Inflammatory macrophage (primary cell): ENCODE measurements at regions not wholly inside any gene's neighbourhood (a gene's known extent, or its start where the extent isn't known, plus 50 kb on each side); places are given as distances from the start of the nearest gene placed in this dataset.

Experiments used
- DNase-seq, 2 donors: peaks; one replicate each; pipeline ENCODE4 v3.0.0-alpha.2; 2020 to 2022

- DNase-seq, result no peak
Measured at GRCh38 chr4:166366012-166366411, 493.0 kb downstream of the TLL1 start.

- no peak for DNase-seq
Measured at GRCh38 chr4:166377578-166377977, 504.5 kb downstream of the TLL1 start.

- no peak for DNase-seq
Measured at GRCh38 chr4:166386491-166387360, 513.7 kb downstream of the TLL1 start.

GRCh38 chr4:166391501-166391900, 518.5 kb downstream of the TLL1 start:
- DNase-seq, result no peak

GRCh38 chr4:166399021-166399420, 526.0 kb downstream of the TLL1 start:
- DNase-seq, result no peak

GRCh38 chr4:166400270-166400894, 527.3 kb downstream of the TLL1 start:
- no peak for DNase-seq

GRCh38 chr4:166413356-166413755, 540.3 kb downstream of the TLL1 start:
- no peak for DNase-seq

GRCh38 chr4:166414431-166414830, 541.4 kb downstream of the TLL1 start:
- no peak for DNase-seq

- no peak for DNase-seq
Measured at GRCh38 chr4:166415749-166416148, 542.7 kb downstream of the TLL1 start.

GRCh38 chr4:166421556-166422156, 548.6 kb downstream of the TLL1 start:
- DNase-seq, result no peak

GRCh38 chr4:166422475-166422874, 549.4 kb downstream of the TLL1 start:
- no peak for DNase-seq

GRCh38 chr4:166426300-166426863, 553.3 kb downstream of the TLL1 start:
- DNase-seq, result no peak

GRCh38 chr4:166432125-166432524, 559.1 kb downstream of the TLL1 start:
- no peak for DNase-seq

GRCh38 chr4:166432842-166433241, 559.8 kb downstream of the TLL1 start:
- DNase-seq, result no peak

GRCh38 chr4:166435449-166435848, 562.4 kb downstream of the TLL1 start:
- DNase-seq, result no peak

GRCh38 chr4:166458756-166459155, 585.7 kb downstream of the TLL1 start:
- no peak for DNase-seq

GRCh38 chr4:166459621-166460020, 586.6 kb downstream of the TLL1 start:
- DNase-seq, result no peak

GRCh38 chr4:166460769-166461550, 587.9 kb downstream of the TLL1 start:
- DNase-seq, result no peak

GRCh38 chr4:166481055-166481454, 608.0 kb downstream of the TLL1 start:
- DNase-seq, result no peak

GRCh38 chr4:166481739-166482138, 608.7 kb downstream of the TLL1 start:
- DNase-seq, result no peak

GRCh38 chr4:166482758-166483157, 609.7 kb downstream of the TLL1 start:
- DNase-seq, result no peak

GRCh38 chr4:166491635-166492034, 618.6 kb downstream of the TLL1 start:
- DNase-seq, result no peak

GRCh38 chr4:166493924-166494345, 620.9 kb downstream of the TLL1 start:
- DNase-seq, result no peak
